Right lobe of liver (tissue), 6 donors: ENCODE measurements at regions not wholly inside any gene's neighbourhood (a gene's known extent, or its start where the extent isn't known, plus 50 kb on each side); places are given as distances from the start of the nearest gene placed in this dataset.

Experiments
- ATAC-seq, 4 donors: fragments of 200-7000 bp; cut with Tn5 transposase; one replicate each; pipeline ENCODE4 v1.9.1; 2020; ENCODE audit warnings: mild to moderate bottlenecking in 4 of 4, moderate library complexity in 4 of 4
- DNase-seq, 3 donors: peaks; one replicate each; pipeline ENCODE4 v3.0.0-alpha.2; 2020
- H3K27ac ChIP-seq, 3 donors: fragments of 200-600 bp; one replicate each; pipeline ENCODE4 v1.8.0; 2022
- H3K27me3 ChIP-seq, 2 donors: fragments of 200-600 bp; one replicate each; pipeline ENCODE4 v1.8.0; 2022
- H3K36me3 ChIP-seq, 4 donors: fragments of 200-600 bp; sonication (generic) in 1 of 4; one replicate each; pipeline versions ENCODE4 v1.5.1 to v1.8.0; 2017 to 2022; ENCODE audit warnings: control low read depth in 1 of 4
- H3K4me1 ChIP-seq, 4 donors: fragments of 200-600 bp; sonication (generic) in 1 of 4; one replicate each; pipeline versions ENCODE4 v1.5.1 to v1.8.0; 2017 to 2022; ENCODE audit warnings: control low read depth in 1 of 4
- H3K4me3 ChIP-seq, 3 donors: fragments of 200-600 bp; one replicate each; pipeline ENCODE4 v1.8.0; 2022
- H3K9me3 ChIP-seq, 4 donors: fragments of 200-600 bp; sonication (generic) in 1 of 4; one replicate each; pipeline versions ENCODE4 v1.5.1 to v1.8.0; 2017 to 2022; ENCODE audit warnings: control low read depth in 1 of 4
- POLR2A ChIP-seq: fragments of 450-650 bp; IDR thresholded peaks from one replicate; pipeline ENCODE4 v1.6.1; 2017; ENCODE audit warnings: antibody characterized with exemption, mild to moderate bottlenecking
- WGBS: methylation state at CpG from one replicate; pipeline ENCODE4 v1.1.6; 2018; ENCODE audit warnings: low coverage, low lambda C conversion rate; ENCODE audit not compliant: insufficient coverage; ENCODE audit errors: missing lambda C conversion rate; 5-methylcytosine and 5-hydroxymethylcytosine counted together
- intact Hi-C, 2 donors: fragments of 100-400 bp; cut with DNase I; formaldehyde crosslinking; loops; one replicate each; pipeline versions ENCODE4 v1.11.2 to v1.14.1; 2022
- TF ChIP-seq, protein P1 (sequence below), 4 donors: fragments of 200-600 bp in 3 of 4; fragments of 450-650 bp in 1 of 4; IDR thresholded peaks; one replicate each; pipeline versions ENCODE4 v1.5.1 to v1.8.0; 2016 to 2022; ENCODE audit warnings: antibody characterized with exemption in 4 of 4, mild to moderate bottlenecking in 2 of 4
- donor health status: DM: no; HTN: yes; CAD: no.
- donor health status: DM: no; HTN: no; CAD: no.
- donor health status: DM: no; HTN: no; CAD: no.
- donor health status: DM: no; HTN: yes; CAD: no.
- donor health status: DM: no; HTN: yes; CAD: no.

DNA sequence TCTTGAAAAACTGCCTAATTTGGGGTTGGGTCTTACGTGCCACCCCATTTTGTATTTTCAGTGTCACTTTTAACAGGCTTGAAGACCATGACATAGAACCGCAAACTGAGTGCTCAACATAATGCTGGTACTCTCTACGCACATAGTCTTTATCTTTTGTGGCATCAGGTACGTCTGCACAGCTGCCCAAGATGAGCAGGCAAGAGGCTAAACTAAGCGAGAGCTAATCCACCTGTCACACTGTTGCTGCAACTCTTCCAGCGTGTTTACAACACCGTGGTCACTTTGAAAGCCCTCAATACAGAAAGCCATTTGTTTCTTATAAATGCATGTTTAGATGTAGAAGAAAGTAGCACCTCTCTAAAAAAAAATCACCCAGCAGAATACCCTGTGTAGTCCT lies 270.0 kb upstream of the TCF4 start:
- no peak for TF ChIP-seq POLR2A
- TF ChIP-seq, protein P1, sequence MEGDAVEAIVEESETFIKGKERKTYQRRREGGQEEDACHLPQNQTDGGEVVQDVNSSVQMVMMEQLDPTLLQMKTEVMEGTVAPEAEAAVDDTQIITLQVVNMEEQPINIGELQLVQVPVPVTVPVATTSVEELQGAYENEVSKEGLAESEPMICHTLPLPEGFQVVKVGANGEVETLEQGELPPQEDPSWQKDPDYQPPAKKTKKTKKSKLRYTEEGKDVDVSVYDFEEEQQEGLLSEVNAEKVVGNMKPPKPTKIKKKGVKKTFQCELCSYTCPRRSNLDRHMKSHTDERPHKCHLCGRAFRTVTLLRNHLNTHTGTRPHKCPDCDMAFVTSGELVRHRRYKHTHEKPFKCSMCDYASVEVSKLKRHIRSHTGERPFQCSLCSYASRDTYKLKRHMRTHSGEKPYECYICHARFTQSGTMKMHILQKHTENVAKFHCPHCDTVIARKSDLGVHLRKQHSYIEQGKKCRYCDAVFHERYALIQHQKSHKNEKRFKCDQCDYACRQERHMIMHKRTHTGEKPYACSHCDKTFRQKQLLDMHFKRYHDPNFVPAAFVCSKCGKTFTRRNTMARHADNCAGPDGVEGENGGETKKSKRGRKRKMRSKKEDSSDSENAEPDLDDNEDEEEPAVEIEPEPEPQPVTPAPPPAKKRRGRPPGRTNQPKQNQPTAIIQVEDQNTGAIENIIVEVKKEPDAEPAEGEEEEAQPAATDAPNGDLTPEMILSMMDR (IDR thresholded peaks at IDR 0.05), result no peak
- H3K9me3 ChIP-seq, result no peaks in the 10 kb centered on the region
- H3K27ac ChIP-seq, result no peak overlapping the region
- intact Hi-C loops, result no loop called here
- H3K4me1 ChIP-seq, result no peaks in the 10 kb centered on the region
- WGBS, result 72% methylated on average over 7 of the region's 7 CpGs
- H3K27me3 ChIP-seq, result no peaks in the 10 kb centered on the region
- DNase-seq (no peak), ATAC-seq (no peak)
- no peaks in the 10 kb centered on the region for H3K36me3 ChIP-seq
- no peak overlapping the region for H3K4me3 ChIP-seq

DNA sequence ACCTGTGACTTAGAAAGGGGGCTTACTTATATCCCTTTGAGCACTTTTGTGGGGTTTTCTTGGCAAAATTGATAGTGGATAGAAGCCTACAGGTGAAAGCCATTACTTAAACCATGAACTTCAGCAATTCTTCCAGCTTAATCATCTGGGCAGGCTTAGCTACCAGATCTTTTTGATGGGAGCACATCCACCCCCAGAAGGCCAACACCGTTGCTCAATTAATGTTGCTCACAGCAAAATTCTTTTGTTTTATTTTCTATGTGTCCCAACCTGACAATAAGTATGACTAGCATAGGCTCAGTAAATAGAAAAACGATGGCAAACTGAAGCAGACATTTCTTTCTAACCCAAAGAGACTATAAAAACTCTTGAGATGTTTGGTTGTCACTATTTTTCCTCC lies 269.4 kb upstream of the TCF4 start:
- TF ChIP-seq POLR2A, result no peak
- TF ChIP-seq, protein P1 (IDR thresholded peaks at IDR 0.05), result no peak
- Histone ChIP-seq H3K4me3 (no peak overlapping the region), H3K36me3 (no peaks in the 10 kb centered on the region), H3K4me1 (no peaks in the 10 kb centered on the region), H3K27me3 (no peaks in the 10 kb centered on the region), H3K27ac (no peak overlapping the region), H3K9me3 (no peaks in the 10 kb centered on the region)
- intact Hi-C loops, result no loop called here
- DNase-seq (no peak), ATAC-seq (no peak)
- 60% methylated on average over 2 of the region's 2 CpGs for WGBS

DNA sequence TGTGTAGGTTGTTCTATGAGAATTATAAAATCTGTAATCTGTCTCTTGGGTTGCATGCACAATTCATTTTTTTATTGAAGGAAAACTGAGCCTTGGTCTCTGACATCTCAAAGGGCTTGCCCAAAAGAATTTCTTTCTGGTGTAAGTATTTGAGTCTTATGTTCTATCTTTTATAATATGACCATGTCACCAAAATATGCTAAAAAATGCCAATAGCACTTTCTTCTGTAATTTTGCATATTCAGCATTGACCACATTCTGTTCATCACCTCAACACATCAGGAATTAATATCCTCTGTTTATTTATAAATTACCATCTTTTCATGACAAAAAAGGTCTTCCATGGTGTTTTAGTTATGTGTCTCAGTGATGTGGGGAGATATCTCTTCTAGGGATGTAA lies 268.7 kb upstream of the TCF4 start:
- TF ChIP-seq, protein P1 (IDR thresholded peaks at IDR 0.05), result no peak
- no peak for TF ChIP-seq POLR2A
- no peaks in the 10 kb centered on the region for H3K4me1 ChIP-seq
- intact Hi-C loops, result no loop called here
- no peaks in the 10 kb centered on the region for H3K27me3 ChIP-seq
- H3K9me3 ChIP-seq, result no peaks in the 10 kb centered on the region
- ATAC-seq (no peak), DNase-seq (no peak)
- H3K4me3 ChIP-seq, result no peak overlapping the region
- H3K36me3 ChIP-seq, result no peaks in the 10 kb centered on the region
- no peak overlapping the region for H3K27ac ChIP-seq

DNA sequence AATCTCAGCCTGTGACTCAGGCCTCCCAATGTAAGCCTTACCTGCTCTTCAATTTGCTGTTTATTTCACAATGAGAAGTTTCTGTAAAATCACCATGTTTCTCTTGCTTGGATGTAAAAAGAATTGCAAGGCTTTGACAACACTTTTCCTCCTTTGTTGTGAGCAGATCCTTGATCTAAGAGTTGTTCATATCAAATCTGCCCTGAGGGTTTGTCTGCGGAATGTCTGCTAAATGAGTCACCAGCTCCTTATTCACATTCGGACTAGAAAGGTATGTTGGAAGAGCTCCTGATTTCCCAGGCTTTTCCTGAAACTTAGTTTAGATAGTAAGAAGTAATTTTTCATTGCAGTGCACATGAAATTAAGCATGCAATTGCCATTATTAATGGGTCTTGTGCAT lies 268.2 kb upstream of the TCF4 start:
- Histone ChIP-seq H3K4me1 (no peaks in the 10 kb centered on the region), H3K36me3 (no peaks in the 10 kb centered on the region), H3K9me3 (no peaks in the 10 kb centered on the region), H3K27me3 (no peaks in the 10 kb centered on the region), H3K4me3 (no peak overlapping the region), H3K27ac (no peak overlapping the region)
- TF ChIP-seq POLR2A, result no peak
- TF ChIP-seq, protein P1 (IDR thresholded peaks at IDR 0.05), result no peak
- intact Hi-C loops, result no loop called here
- ATAC-seq (no peak), DNase-seq (no peak)
- 82% methylated on average over 2 of the region's 2 CpGs for WGBS

DNA sequence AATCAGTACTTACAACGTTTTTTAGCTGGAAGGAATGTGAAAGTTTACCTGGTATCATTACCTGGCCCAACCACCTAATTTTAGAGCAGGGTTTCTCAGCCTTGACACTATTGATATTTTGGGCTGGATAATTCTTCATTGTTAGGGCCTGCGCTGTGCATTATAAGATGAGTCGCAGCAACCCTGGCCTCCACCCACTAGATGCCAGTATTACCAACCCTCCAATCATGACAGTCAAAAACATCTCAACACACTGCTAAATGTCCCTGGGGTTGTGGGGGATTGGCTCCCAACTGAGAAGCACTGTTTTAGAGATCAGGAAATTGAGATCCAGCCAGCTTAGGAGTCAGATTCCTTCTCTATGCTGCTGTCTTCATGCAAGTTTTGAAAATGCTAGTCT lies 265.3 kb upstream of the TCF4 start:
- Histone ChIP-seq H3K27ac (no peak overlapping the region), H3K4me3 (no peak overlapping the region), H3K4me1 (no peaks in the 10 kb centered on the region), H3K36me3 (no peaks in the 10 kb centered on the region), H3K27me3 (no peaks in the 10 kb centered on the region), H3K9me3 (no peaks in the 10 kb centered on the region)
- 73% methylated on average over 3 of the region's 3 CpGs for WGBS
- intact Hi-C loops, result no loop called here
- no peak for DNase-seq
- ATAC-seq, result no peak
- no peak for TF ChIP-seq POLR2A
- TF ChIP-seq, protein P1 (IDR thresholded peaks at IDR 0.05), result no peak
